ENCODE measurements at regions not wholly inside any gene's neighbourhood (a gene's known extent, or its start where the extent isn't known, plus 50 kb on each side); places are given as distances from the start of the nearest gene placed in this dataset.

- TF ChIP-seq, protein P1, sequence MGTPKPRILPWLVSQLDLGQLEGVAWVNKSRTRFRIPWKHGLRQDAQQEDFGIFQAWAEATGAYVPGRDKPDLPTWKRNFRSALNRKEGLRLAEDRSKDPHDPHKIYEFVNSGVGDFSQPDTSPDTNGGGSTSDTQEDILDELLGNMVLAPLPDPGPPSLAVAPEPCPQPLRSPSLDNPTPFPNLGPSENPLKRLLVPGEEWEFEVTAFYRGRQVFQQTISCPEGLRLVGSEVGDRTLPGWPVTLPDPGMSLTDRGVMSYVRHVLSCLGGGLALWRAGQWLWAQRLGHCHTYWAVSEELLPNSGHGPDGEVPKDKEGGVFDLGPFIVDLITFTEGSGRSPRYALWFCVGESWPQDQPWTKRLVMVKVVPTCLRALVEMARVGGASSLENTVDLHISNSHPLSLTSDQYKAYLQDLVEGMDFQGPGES (IDR thresholded peaks at IDR 0.05) = no peak
- TF ChIP-seq SMAD1 (IDR thresholded peaks at IDR 0.05; ENCODE audit: low read depth, partially characterized antibody) = no peak
Observed at GRCh38 chr2:189312211-189312610, 129.1 kb upstream of the WDR75 start (continued).

GRCh38 chr2:189312643-189313042, 128.6 kb upstream of the WDR75 start:
- Histone ChIP-seq H3K27ac (ENCODE audit: control insufficient read depth, insufficient read depth) (no peak overlapping the region), H3K9ac (ENCODE audit: control insufficient read depth, insufficient read depth, low read length) (no peak overlapping the region), H4K20me1 (ENCODE audit: control insufficient read depth, insufficient read depth) (no peaks in the 10 kb centered on the region), H3K4me2 (ENCODE audit: control insufficient read depth, insufficient read depth) (no peak overlapping the region), H3K4me3 (no peak overlapping the region), H3K27me3 (replicated peaks in 1 of 2; ENCODE audit: control insufficient read depth in 2 of 2, insufficient read depth in 2 of 2, low read length in 1 of 2) (no peaks in the 10 kb centered on the region), H3K9me3 (replicated peaks; ENCODE audit: control insufficient read depth, insufficient read depth, low read length) (no peaks in the 10 kb centered on the region), H2AFZ (ENCODE audit: control insufficient read depth, low read depth, low read length) (no peak overlapping the region), H3K36me3 (ENCODE audit: control insufficient read depth in 2 of 2, insufficient read depth in 2 of 2, low read length in 1 of 2) (no peaks in the 10 kb centered on the region), H3K79me2 (ENCODE audit: control insufficient read depth, insufficient read depth, low read length) (no peaks in the 10 kb centered on the region), H3K4me1 (ENCODE audit: control insufficient read depth, insufficient read depth, low read length) (no peaks in the 10 kb centered on the region)
- no peak for FAIRE-seq
- no peak for DNase-seq (ENCODE audit: low read depth, low spot score)
- POLR2A ChIA-PET = no interaction called here
- RAD21 ChIA-PET (ENCODE audit: unreplicated experiment) = no interaction called here
- intact Hi-C loops (cut with micrococcal nuclease; ENCODE audit: unreplicated experiment) (no loop called here), in situ Hi-C loops (cut with MboI) (no loop called here)
- no TSS peak for BruUV-seq (replicated peaks)
- SMC1A ChIA-PET (ENCODE audit: uncharacterized antibody, unreplicated experiment) = interaction anchor here (0.6 kb wide), 1 partner anchor 68 kb away, joined by 3 read pairs; no protein-coding TSS in a partner anchor
- CTCF ChIA-PET = interaction anchor here (0.6 to 1.6 kb wide), 2 partner anchors 9 to 795 kb away, joined by 3 to 4 read pairs; no protein-coding TSS in a partner anchor
- WGBS (ENCODE audit: insufficient coverage, insufficient replicate concordance, low lambda C conversion rate, missing lambda C conversion rate) = 5% methylated on average over 4 of the region's 4 CpGs
- ATAC-seq = no peak
- no peak for TF ChIP-seq MEF2A (IDR thresholded peaks at IDR 0.05; ENCODE audit: insufficient read depth, low read depth, low read length)
- TF ChIP-seq NFXL1 (IDR thresholded peaks at IDR 0.05; ENCODE audit: borderline replicate concordance) = no peak
- TF ChIP-seq BHLHE40 (IDR thresholded peaks at IDR 0.05; ENCODE audit: borderline replicate concordance in 1 of 2, low read depth in 2 of 2, low read length in 1 of 2) = no peak
- TF ChIP-seq NR2C2 (IDR thresholded peaks at IDR 0.05; ENCODE audit: borderline replicate concordance, control insufficient read depth, insufficient read length, low read depth) = no peak
- no peak for TF ChIP-seq POLR2A (IDR thresholded peaks at IDR 0.05; ENCODE audit: low read depth, low read length)
- TF ChIP-seq RBBP5 (conservative IDR thresholded peaks at IDR 0.05) = no peak
- no peak for TF ChIP-seq NFYA (IDR thresholded peaks at IDR 0.05; ENCODE audit: borderline replicate concordance, low read depth, low read length)
- TF ChIP-seq ETV6 (conservative IDR thresholded peaks at IDR 0.05 in 1 of 2, IDR thresholded peaks at IDR 0.05 in 1 of 2; ENCODE audit: borderline replicate concordance in 1 of 2, low read depth in 1 of 2) = no peak
- TF ChIP-seq, protein P2, sequence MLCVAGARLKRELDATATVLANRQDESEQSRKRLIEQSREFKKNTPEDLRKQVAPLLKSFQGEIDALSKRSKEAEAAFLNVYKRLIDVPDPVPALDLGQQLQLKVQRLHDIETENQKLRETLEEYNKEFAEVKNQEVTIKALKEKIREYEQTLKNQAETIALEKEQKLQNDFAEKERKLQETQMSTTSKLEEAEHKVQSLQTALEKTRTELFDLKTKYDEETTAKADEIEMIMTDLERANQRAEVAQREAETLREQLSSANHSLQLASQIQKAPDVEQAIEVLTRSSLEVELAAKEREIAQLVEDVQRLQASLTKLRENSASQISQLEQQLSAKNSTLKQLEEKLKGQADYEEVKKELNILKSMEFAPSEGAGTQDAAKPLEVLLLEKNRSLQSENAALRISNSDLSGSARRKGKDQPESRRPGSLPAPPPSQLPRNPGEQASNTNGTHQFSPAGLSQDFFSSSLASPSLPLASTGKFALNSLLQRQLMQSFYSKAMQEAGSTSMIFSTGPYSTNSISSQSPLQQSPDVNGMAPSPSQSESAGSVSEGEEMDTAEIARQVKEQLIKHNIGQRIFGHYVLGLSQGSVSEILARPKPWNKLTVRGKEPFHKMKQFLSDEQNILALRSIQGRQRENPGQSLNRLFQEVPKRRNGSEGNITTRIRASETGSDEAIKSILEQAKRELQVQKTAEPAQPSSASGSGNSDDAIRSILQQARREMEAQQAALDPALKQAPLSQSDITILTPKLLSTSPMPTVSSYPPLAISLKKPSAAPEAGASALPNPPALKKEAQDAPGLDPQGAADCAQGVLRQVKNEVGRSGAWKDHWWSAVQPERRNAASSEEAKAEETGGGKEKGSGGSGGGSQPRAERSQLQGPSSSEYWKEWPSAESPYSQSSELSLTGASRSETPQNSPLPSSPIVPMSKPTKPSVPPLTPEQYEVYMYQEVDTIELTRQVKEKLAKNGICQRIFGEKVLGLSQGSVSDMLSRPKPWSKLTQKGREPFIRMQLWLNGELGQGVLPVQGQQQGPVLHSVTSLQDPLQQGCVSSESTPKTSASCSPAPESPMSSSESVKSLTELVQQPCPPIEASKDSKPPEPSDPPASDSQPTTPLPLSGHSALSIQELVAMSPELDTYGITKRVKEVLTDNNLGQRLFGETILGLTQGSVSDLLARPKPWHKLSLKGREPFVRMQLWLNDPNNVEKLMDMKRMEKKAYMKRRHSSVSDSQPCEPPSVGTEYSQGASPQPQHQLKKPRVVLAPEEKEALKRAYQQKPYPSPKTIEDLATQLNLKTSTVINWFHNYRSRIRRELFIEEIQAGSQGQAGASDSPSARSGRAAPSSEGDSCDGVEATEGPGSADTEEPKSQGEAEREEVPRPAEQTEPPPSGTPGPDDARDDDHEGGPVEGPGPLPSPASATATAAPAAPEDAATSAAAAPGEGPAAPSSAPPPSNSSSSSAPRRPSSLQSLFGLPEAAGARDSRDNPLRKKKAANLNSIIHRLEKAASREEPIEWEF (IDR thresholded peaks at IDR 0.05; ENCODE audit: insufficient replicate concordance, low read depth, low read length) = no peak
- TF ChIP-seq ATF7 (IDR thresholded peaks at IDR 0.05; ENCODE audit: low read depth) = no peak
- TF ChIP-seq E2F4 (IDR thresholded peaks at IDR 0.05; ENCODE audit: low read depth, low read length) = no peak
- TF ChIP-seq NBN (IDR thresholded peaks at IDR 0.05) = no peak

Data from GM12878 (cell line).